ENCODE measurements at regions not wholly inside any gene's neighbourhood (a gene's known extent, or its start where the extent isn't known, plus 50 kb on each side); places are given as distances from the start of the nearest gene placed in this dataset.

GRCh38 chr13:97520061-97520460, 86.1 kb downstream of the RAP2A start:
- Histone ChIP-seq H3K36me3 (ENCODE audit: control insufficient read depth, insufficient read depth, low read length) (no peaks in the 10 kb centered on the region), H3K4me1 (ENCODE audit: control insufficient read depth, insufficient read depth, low read length) (no peaks in the 10 kb centered on the region), H3K27ac (ENCODE audit: low read length) (no peak overlapping the region), H3K27me3 (ENCODE audit: control insufficient read depth, insufficient read depth, low read length) (no peaks in the 10 kb centered on the region), H3K4me3 (ENCODE audit: low read length) (no peak overlapping the region), H3K9me3 (replicated peaks; ENCODE audit: control insufficient read depth, low read depth, low read length) (no peaks in the 10 kb centered on the region)
- DNase-seq = no peak
- WGBS (ENCODE audit: insufficient coverage) = no CpG with 5 or more reads among the region's 1 CpG

- no peak overlapping the region for H3K27ac ChIP-seq (ENCODE audit: low read length)
- H3K4me3 ChIP-seq (ENCODE audit: low read length) = no peak overlapping the region
- no CpG with 5 or more reads among the region's 2 CpGs for WGBS (ENCODE audit: insufficient coverage)
- no peaks in the 10 kb centered on the region for H3K4me1 ChIP-seq (ENCODE audit: control insufficient read depth, insufficient read depth, low read length)
- no peaks in the 10 kb centered on the region for H3K9me3 ChIP-seq (replicated peaks; ENCODE audit: control insufficient read depth, low read depth, low read length)
- no peaks in the 10 kb centered on the region for H3K36me3 ChIP-seq (ENCODE audit: control insufficient read depth, insufficient read depth, low read length)
- no peak for DNase-seq
- H3K27me3 ChIP-seq (ENCODE audit: control insufficient read depth, insufficient read depth, low read length) = no peaks in the 10 kb centered on the region
Measured at GRCh38 chr13:97520866-97521265, 86.9 kb downstream of the RAP2A start.

DNA sequence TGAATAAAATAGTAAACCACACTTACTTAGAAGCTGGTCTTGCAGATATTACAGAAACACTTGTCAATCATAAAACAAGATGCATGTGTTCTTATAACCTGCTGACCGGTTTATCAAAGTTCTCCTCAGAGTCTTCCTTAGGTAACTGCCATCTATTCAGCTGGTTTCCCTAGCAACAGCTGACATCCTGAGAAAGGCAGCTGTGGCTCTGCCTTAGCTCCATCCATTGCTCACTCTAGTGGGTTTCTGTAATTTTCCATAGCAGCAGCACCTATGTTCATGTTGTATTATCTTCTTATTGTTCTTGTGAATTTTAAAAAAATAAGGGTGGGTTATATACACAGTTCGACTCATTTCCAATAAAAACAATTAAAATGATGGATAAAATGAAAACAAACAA, 87.8 kb downstream of the RAP2A start:
- Histone ChIP-seq H3K9me3 (replicated peaks; ENCODE audit: control insufficient read depth, low read depth, low read length) (no peaks in the 10 kb centered on the region), H3K4me1 (ENCODE audit: control insufficient read depth, insufficient read depth, low read length) (no peaks in the 10 kb centered on the region), H3K27me3 (ENCODE audit: control insufficient read depth, insufficient read depth, low read length) (no peaks in the 10 kb centered on the region), H3K4me3 (ENCODE audit: low read length) (no peak overlapping the region), H3K36me3 (ENCODE audit: control insufficient read depth, insufficient read depth, low read length) (no peaks in the 10 kb centered on the region), H3K27ac (ENCODE audit: low read length) (no peak overlapping the region)
- no peak for DNase-seq
- 56% methylated on average over 1 of the region's 2 CpGs for WGBS (ENCODE audit: insufficient coverage)

GRCh38 chr13:97522243-97522642, 88.3 kb downstream of the RAP2A start:
- H3K36me3 ChIP-seq (ENCODE audit: control insufficient read depth, insufficient read depth, low read length) = no peaks in the 10 kb centered on the region

DNA sequence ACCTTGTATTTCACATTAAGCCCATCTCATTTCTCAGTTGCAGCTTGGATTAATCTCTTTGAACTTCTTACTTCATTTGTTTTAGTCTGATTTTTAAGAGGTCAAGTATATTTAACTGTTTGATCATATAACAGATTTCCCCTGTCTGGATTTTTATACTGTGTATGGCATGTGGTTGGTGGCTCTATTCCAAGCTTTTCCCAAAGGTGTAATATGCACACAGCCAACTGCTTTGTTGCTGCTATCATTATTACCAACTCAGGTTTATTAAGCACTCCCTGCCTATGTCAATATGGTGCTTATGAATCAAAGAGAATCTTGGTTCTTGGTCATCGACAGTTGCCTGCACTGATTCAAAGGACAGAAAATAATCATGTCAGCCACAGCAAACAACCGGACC, 92.6 kb downstream of the RAP2A start:
- DNase-seq = no peak

More at GRCh38 chr13:97522243-97522642, 88.3 kb downstream of the RAP2A start:
- no peaks in the 10 kb centered on the region for H3K4me1 ChIP-seq (ENCODE audit: control insufficient read depth, insufficient read depth, low read length)
- WGBS (ENCODE audit: insufficient coverage) = no CpG with 5 or more reads among the region's 2 CpGs
- no peaks in the 10 kb centered on the region for H3K9me3 ChIP-seq (replicated peaks; ENCODE audit: control insufficient read depth, low read depth, low read length)
- no peak for DNase-seq
- H3K27ac ChIP-seq (ENCODE audit: low read length) = no peak overlapping the region
- no peak overlapping the region for H3K4me3 ChIP-seq (ENCODE audit: low read length)
- no peaks in the 10 kb centered on the region for H3K27me3 ChIP-seq (ENCODE audit: control insufficient read depth, insufficient read depth, low read length)

GRCh38 chr13:97528518-97528917, 94.5 kb downstream of the RAP2A start:
- Histone ChIP-seq H3K36me3 (ENCODE audit: control insufficient read depth, insufficient read depth, low read length) (no peaks in the 10 kb centered on the region), H3K27ac (ENCODE audit: low read length) (no peak overlapping the region), H3K4me1 (ENCODE audit: control insufficient read depth, insufficient read depth, low read length) (no peaks in the 10 kb centered on the region), H3K9me3 (replicated peaks; ENCODE audit: control insufficient read depth, low read depth, low read length) (no peaks in the 10 kb centered on the region), H3K27me3 (ENCODE audit: control insufficient read depth, insufficient read depth, low read length) (no peaks in the 10 kb centered on the region), H3K4me3 (ENCODE audit: low read length) (no peak overlapping the region)
- no CpG with 5 or more reads among the region's 1 CpG for WGBS (ENCODE audit: insufficient coverage)
- DNase-seq = no peak

More for the DNA sequence above, 92.6 kb downstream of the RAP2A start:
- H3K9me3 ChIP-seq (replicated peaks; ENCODE audit: control insufficient read depth, low read depth, low read length) = no peaks in the 10 kb centered on the region
- no peak overlapping the region for H3K27ac ChIP-seq (ENCODE audit: low read length)
- WGBS (ENCODE audit: insufficient coverage) = 100% methylated on average over 1 of the region's 2 CpGs
- H3K4me3 ChIP-seq (ENCODE audit: low read length) = no peak overlapping the region
- no peaks in the 10 kb centered on the region for H3K4me1 ChIP-seq (ENCODE audit: control insufficient read depth, insufficient read depth, low read length)
- H3K36me3 ChIP-seq (ENCODE audit: control insufficient read depth, insufficient read depth, low read length) = no peaks in the 10 kb centered on the region
- no peaks in the 10 kb centered on the region for H3K27me3 ChIP-seq (ENCODE audit: control insufficient read depth, insufficient read depth, low read length)

DNA sequence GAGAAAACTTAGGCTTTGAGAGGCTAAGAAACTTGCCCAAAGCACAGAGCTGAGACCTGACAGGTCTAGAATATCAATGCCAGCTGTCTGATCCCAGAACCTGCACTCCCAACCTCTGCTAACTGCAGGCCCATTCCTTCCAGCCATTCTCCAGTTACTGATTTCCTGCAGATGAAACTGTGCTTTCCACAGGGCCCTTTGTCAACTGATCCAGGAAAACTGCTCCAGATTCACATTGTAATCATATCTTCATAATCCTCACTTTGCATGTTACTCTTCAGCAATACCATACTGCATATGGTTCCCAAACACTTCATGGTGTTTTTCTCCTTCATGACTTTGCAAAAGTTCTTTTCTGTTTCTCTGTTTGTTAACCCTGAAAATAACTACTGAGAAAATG, 100.6 kb downstream of the RAP2A start:
- Histone ChIP-seq H3K27me3 (ENCODE audit: control insufficient read depth, insufficient read depth, low read length) (no peaks in the 10 kb centered on the region), H3K4me3 (ENCODE audit: low read length) (no peak overlapping the region), H3K9me3 (replicated peaks; ENCODE audit: control insufficient read depth, low read depth, low read length) (no peaks in the 10 kb centered on the region), H3K36me3 (ENCODE audit: control insufficient read depth, insufficient read depth, low read length) (no peaks in the 10 kb centered on the region), H3K4me1 (ENCODE audit: control insufficient read depth, insufficient read depth, low read length) (no peaks in the 10 kb centered on the region), H3K27ac (ENCODE audit: low read length) (no peak overlapping the region)
- no peak for DNase-seq

DNA sequence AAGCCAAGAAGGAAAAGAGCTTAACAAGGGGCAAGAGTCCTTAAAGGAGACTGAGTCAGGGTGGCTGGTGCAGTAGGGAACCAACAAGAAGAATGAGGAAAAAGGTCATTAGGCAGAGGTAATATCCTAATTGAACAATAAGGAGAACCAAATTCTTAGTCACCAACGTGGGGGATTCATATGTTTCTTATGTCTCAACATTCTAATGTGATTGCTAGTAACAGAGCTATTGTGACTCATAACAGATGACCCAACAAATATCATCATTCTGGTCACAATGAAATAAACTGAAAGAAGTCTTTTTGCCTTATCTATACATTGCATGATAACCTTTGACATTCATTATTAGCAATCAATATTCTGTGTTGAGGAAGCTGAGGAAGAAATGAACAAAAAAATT, 101.6 kb downstream of the RAP2A start:
- Histone ChIP-seq H3K27me3 (ENCODE audit: control insufficient read depth, insufficient read depth, low read length) (no peaks in the 10 kb centered on the region), H3K27ac (ENCODE audit: low read length) (no peak overlapping the region), H3K9me3 (replicated peaks; ENCODE audit: control insufficient read depth, low read depth, low read length) (no peaks in the 10 kb centered on the region), H3K36me3 (ENCODE audit: control insufficient read depth, insufficient read depth, low read length) (no peaks in the 10 kb centered on the region), H3K4me1 (ENCODE audit: control insufficient read depth, insufficient read depth, low read length) (no peaks in the 10 kb centered on the region), H3K4me3 (ENCODE audit: low read length) (no peak overlapping the region)
- no peak for DNase-seq
- no CpG with 5 or more reads among the region's 1 CpG for WGBS (ENCODE audit: insufficient coverage)

DNA sequence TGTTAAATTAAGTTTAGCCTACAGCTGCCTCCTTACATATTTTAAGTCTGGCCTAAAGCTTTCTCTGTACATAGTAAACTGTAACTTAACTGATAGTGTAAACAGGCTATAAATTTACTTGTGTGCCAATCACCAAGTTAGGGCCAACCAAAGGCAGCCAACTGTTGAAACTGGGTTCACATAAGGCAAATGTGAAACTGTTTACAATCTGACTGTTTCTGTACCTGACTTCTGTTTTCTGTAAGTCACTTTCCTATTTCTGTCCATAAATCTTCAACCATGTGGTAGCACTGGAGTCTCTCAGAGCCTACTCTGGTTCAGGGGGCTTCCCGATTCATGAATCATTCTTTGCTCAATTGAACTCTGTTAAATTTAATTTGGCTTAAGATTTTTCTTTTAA, 103.1 kb downstream of the RAP2A start:
- Histone ChIP-seq H3K4me1 (ENCODE audit: control insufficient read depth, insufficient read depth, low read length) (peaks cover 11% of the 10 kb centered on the region), H3K36me3 (ENCODE audit: control insufficient read depth, insufficient read depth, low read length) (no peaks in the 10 kb centered on the region), H3K4me3 (ENCODE audit: low read length) (no peak overlapping the region), H3K27ac (ENCODE audit: low read length) (no peak overlapping the region), H3K27me3 (ENCODE audit: control insufficient read depth, insufficient read depth, low read length) (no peaks in the 10 kb centered on the region), H3K9me3 (replicated peaks; ENCODE audit: control insufficient read depth, low read depth, low read length) (no peaks in the 10 kb centered on the region)
- WGBS (ENCODE audit: insufficient coverage) = no CpG with 5 or more reads among the region's 1 CpG
- no peak for DNase-seq

DNA sequence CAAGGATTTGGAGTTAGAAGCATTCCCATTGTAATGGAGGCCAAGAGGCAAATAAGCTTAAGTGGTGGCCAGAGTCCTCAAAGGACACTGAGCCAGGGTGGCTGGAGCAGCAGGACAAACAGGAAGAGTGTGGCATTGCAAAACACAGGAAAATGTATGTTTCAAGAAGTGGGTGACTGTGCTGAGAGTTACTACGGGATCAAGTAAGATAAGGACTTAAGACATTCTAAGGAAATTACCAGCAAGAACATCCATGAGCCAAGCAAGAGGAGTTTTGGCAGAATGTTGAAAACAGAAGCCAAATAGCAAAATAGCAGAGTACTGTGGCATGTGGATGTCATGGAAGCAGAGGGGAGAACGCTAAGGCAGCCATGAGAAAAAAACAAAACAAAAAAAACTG, 104.2 kb downstream of the RAP2A start:
- H3K36me3 ChIP-seq (ENCODE audit: control insufficient read depth, insufficient read depth, low read length) = no peaks in the 10 kb centered on the region
- H3K27ac ChIP-seq (ENCODE audit: low read length) = no peak overlapping the region
- H3K4me1 ChIP-seq (ENCODE audit: control insufficient read depth, insufficient read depth, low read length) = peaks cover 14% of the 10 kb centered on the region
- WGBS (ENCODE audit: insufficient coverage) = no CpG with 5 or more reads among the region's 2 CpGs
- no peak overlapping the region for H3K4me3 ChIP-seq (ENCODE audit: low read length)
- H3K27me3 ChIP-seq (ENCODE audit: control insufficient read depth, insufficient read depth, low read length) = no peaks in the 10 kb centered on the region
- no peaks in the 10 kb centered on the region for H3K9me3 ChIP-seq (replicated peaks; ENCODE audit: control insufficient read depth, low read depth, low read length)
- DNase-seq = no peak

All from muscle of leg (tissue), 3 donors.